Kidney (tissue), 13 donors: ENCODE measurements at regions not wholly inside any gene's neighbourhood (a gene's known extent, or its start where the extent isn't known, plus 50 kb on each side); places are given as distances from the start of the nearest gene placed in this dataset.

Experiments
- DNase-seq, 5 donors: peaks; one replicate each; pipeline ENCODE4 v3.0.0-alpha.2; 2013 to 2020
- FAIRE-seq: peaks from 2 replicates; lab custom pipeline; 2012; peaks lifted over from hg19 to GRCh38; lab: Jason Lieb, UNC
- H3K27ac ChIP-seq, 2 donors: one replicate each; pipeline ENCODE4 v1.7.0; 2013; ENCODE audit warnings: low read depth in 2 of 2, low read length in 2 of 2, inconsistent platforms in 1 of 2
- H3K27me3 ChIP-seq: one replicate; pipeline ENCODE4 v1.7.1; 2013; ENCODE audit warnings: low read length, inconsistent platforms; ENCODE audit not compliant: control insufficient read depth, insufficient read depth
- H3K36me3 ChIP-seq, 3 donors: one replicate each; pipeline versions ENCODE4 v1.7.0 to v1.7.1; 2013; ENCODE audit warnings: low read length in 3 of 3, control low read depth in 1 of 3, inconsistent platforms in 1 of 3; ENCODE audit not compliant: insufficient read depth in 3 of 3, control insufficient read depth in 2 of 3
- H3K4me1 ChIP-seq, 3 donors: one replicate each; pipeline versions ENCODE4 v1.7.0 to v1.7.1; 2013; ENCODE audit warnings: low read length in 3 of 3, inconsistent platforms in 1 of 3, low read depth in 1 of 3; ENCODE audit not compliant: control insufficient read depth in 2 of 3, insufficient read depth in 2 of 3
- H3K4me3 ChIP-seq, 3 donors: one replicate each; pipeline versions ENCODE4 v1.7.0 to v1.8.1; 2013; ENCODE audit warnings: low read length in 3 of 3, control low read depth in 1 of 3, inconsistent platforms in 1 of 3
- H3K9ac ChIP-seq, 3 donors: one replicate each; pipeline versions ENCODE4 v1.7.0 to v1.7.1; 2013; ENCODE audit warnings: low read length in 3 of 3, control low read depth in 1 of 3, inconsistent platforms in 1 of 3
- H3K9me3 ChIP-seq, 3 donors: one replicate each; pipeline versions ENCODE4 v1.7.0 to v1.7.1; 2013; ENCODE audit warnings: low read length in 3 of 3, control low read depth in 1 of 3, inconsistent platforms in 1 of 3; ENCODE audit not compliant: control insufficient read depth in 2 of 3, insufficient read depth in 1 of 3
- CTCF ChIP-seq: IDR thresholded peaks from 3 replicates; pipeline ENCODE4 v1.5.1; 2012; ENCODE audit warnings: mild to moderate bottlenecking, moderate library complexity, borderline replicate concordance; ENCODE audit not compliant: insufficient read depth; ENCODE audit errors: extremely low read depth
- intact Hi-C: fragments of 100-400 bp; cut with DNase I; formaldehyde crosslinking; loops from one replicate; pipeline ENCODE4 v1.11.1; 2022
- donor health status: control.
- donor health status: control.
- donor health status: control.
- donor health status: control.
- donor health status: control.
- donor health status: DM: yes; HTN: yes; CAD: no.
- donor health status: Normal renal cell carcinoma (clear cell type).

GRCh38 chr9:107735821-107736220 lies 246.3 kb upstream of the KLF4 start:
- TF ChIP-seq CTCF, result no peak
- intact Hi-C loops, result no loop called here
- H3K4me1 ChIP-seq, result peaks cover 0 to 12% (median 8%) of the 10 kb centered on the region in 3 donors
- no peaks in the 10 kb centered on the region for H3K9me3 ChIP-seq
- FAIRE-seq (no peak), DNase-seq (no peak)
- H3K4me3 ChIP-seq, result no peak overlapping the region
- H3K27ac ChIP-seq, result no peak overlapping the region
- H3K9ac ChIP-seq, result no peak overlapping the region
- no peaks in the 10 kb centered on the region for H3K36me3 ChIP-seq
- no peaks in the 10 kb centered on the region for H3K27me3 ChIP-seq

GRCh38 chr9:107734256-107735013 lies 244.9 kb upstream of the KLF4 start:
- intact Hi-C loops, result no loop called here
- Histone ChIP-seq H3K27ac (no peak overlapping the region), H3K9me3 (no peaks in the 10 kb centered on the region), H3K27me3 (no peaks in the 10 kb centered on the region), H3K36me3 (no peaks in the 10 kb centered on the region), H3K9ac (no peak overlapping the region), H3K4me3 (no peak overlapping the region), H3K4me1 (peaks cover 0 to 12% (median 8%) of the 10 kb centered on the region in 3 donors)
- TF ChIP-seq CTCF, result no peak
- DNase-seq, result peak in 1 of 5 donors; percentile 75
- FAIRE-seq, result no peak

GRCh38 chr9:107733523-107733894 lies 243.9 kb upstream of the KLF4 start:
- Histone ChIP-seq H3K9ac (no peak overlapping the region), H3K4me3 (peak overlapping the region in 2 of 3 donors; percentile 6 to 45), H3K4me1 (peaks cover 0 to 12% (median 8%) of the 10 kb centered on the region in 3 donors), H3K36me3 (no peaks in the 10 kb centered on the region), H3K27ac (peak overlapping the region; percentile 64 to 69), H3K9me3 (no peaks in the 10 kb centered on the region), H3K27me3 (no peaks in the 10 kb centered on the region)
- intact Hi-C loops, result no loop called here
- TF ChIP-seq CTCF, result no peak
- FAIRE-seq, result no peak
- peak in 1 of 5 donors; percentile 80 for DNase-seq
